ENCODE measurements at regions not wholly inside any gene's neighbourhood (a gene's known extent, or its start where the extent isn't known, plus 50 kb on each side); places are given as distances from the start of the nearest gene placed in this dataset.

DNA sequence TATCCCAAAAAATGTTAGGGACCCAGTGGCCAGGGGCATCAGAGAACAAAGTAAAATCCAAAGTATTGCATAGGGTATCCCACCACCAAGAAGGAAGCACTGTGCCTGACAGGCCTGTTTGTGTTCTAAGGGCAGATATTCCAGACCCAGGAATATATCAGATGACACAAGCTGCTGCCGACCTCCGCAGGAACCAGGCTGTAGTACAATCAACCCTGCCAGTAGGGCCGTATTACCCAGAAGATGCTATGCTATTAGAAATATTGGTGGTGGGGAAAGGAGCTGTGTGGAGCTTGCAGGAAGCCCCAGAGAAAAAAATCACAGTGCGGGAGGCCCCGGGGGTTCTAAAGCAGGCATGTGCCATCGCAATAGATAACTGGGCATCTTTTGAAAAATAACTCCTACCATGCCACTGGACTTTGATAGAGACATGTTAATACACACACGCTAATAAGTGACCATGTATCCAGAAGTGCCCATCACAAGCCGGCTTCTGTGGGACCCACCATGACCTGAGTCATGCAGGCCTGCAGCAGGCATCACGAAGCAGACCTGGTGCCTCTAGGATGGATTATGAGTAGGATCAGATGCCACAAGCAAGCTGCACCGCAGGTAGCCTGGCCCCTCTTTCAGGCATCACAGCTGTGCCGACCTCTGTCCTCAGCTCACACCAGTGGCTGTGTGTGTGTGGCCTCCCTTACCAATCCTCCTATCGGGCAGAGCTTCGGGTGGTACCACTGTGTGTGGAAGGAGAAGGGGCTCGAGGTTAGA is 242.7 kb downstream of the BCL11B start:
- TF ChIP-seq, protein P1, sequence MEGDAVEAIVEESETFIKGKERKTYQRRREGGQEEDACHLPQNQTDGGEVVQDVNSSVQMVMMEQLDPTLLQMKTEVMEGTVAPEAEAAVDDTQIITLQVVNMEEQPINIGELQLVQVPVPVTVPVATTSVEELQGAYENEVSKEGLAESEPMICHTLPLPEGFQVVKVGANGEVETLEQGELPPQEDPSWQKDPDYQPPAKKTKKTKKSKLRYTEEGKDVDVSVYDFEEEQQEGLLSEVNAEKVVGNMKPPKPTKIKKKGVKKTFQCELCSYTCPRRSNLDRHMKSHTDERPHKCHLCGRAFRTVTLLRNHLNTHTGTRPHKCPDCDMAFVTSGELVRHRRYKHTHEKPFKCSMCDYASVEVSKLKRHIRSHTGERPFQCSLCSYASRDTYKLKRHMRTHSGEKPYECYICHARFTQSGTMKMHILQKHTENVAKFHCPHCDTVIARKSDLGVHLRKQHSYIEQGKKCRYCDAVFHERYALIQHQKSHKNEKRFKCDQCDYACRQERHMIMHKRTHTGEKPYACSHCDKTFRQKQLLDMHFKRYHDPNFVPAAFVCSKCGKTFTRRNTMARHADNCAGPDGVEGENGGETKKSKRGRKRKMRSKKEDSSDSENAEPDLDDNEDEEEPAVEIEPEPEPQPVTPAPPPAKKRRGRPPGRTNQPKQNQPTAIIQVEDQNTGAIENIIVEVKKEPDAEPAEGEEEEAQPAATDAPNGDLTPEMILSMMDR (IDR thresholded peaks at IDR 0.05; ENCODE audit: insufficient read depth, low read depth, low read length), result no peak
- no peak overlapping the region for H3K4me3 ChIP-seq (ENCODE audit: low read depth, low read length)
- no peak for DNase-seq (ENCODE audit: low read depth)
- H3K27me3 ChIP-seq (ENCODE audit: control insufficient read depth, insufficient read depth, low read length), result no peaks in the 10 kb centered on the region
- H3K36me3 ChIP-seq (ENCODE audit: control insufficient read depth, insufficient read depth, low read length), result no peaks in the 10 kb centered on the region; the same call in 1 of the 2 replicates
- CTCF ChIA-PET, result no interaction called here
- POLR2A ChIA-PET, result no interaction called here

DNA sequence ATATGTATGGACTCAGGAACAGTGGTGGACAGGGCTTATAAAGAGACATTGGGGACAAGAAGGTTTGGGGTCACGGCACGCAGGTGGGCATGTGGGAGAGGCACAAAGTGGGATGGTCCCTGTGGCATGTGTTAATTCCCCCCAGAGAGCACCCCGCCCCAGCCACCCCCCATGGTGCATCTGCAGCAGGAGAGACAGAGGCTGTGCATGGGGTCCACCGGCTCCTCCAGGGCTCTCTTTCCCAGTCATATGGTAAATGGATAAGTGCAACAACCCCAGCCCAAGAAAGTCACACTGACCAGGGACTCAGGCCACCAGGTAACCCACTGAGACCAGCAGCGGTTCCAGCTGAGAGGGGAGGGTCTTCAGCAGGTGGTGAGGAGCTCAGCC is 242.1 kb downstream of the BCL11B start:
- no peaks in the 10 kb centered on the region; the same call in 1 of the 2 replicates for H3K36me3 ChIP-seq (ENCODE audit: control insufficient read depth, insufficient read depth, low read length)
- H3K27me3 ChIP-seq (ENCODE audit: control insufficient read depth, insufficient read depth, low read length), result no peaks in the 10 kb centered on the region
- no peak overlapping the region for H3K4me3 ChIP-seq (ENCODE audit: low read depth, low read length)
- DNase-seq (ENCODE audit: low read depth), result no peak
- POLR2A ChIA-PET, result no interaction called here
- TF ChIP-seq, protein P1 (IDR thresholded peaks at IDR 0.05; ENCODE audit: insufficient read depth, low read depth, low read length), result no peak
- CTCF ChIA-PET, result no interaction called here

DNA sequence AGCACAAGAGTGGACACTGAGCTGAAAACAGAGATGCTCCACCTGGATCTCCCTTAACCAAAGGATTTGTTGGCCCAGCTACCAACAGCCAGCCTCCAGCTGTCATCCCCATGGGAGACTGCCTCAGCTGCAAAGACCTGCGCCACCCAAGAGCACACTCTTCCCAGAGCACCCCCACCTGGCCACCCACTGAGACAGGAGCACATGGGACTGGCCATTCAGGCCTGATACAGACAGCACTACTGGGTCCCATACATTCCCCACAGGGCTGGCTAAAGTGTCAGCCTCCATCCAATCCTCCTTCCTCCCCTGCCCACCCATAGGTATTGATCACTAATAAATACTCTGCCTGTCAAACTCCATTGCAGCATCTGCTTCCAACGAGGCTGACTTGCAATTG is 241.5 kb downstream of the BCL11B start:
- DNase-seq (ENCODE audit: low read depth), result no peak
- ChIA-PET CTCF (no interaction called here), POLR2A (no interaction called here)
- Histone ChIP-seq H3K27me3 (ENCODE audit: control insufficient read depth, insufficient read depth, low read length) (no peaks in the 10 kb centered on the region), H3K36me3 (ENCODE audit: control insufficient read depth, insufficient read depth, low read length) (no peaks in the 10 kb centered on the region; the same call in 1 of the 2 replicates), H3K4me3 (ENCODE audit: low read depth, low read length) (no peak overlapping the region)
- TF ChIP-seq, protein P1 (IDR thresholded peaks at IDR 0.05; ENCODE audit: insufficient read depth, low read depth, low read length), result no peak

DNA sequence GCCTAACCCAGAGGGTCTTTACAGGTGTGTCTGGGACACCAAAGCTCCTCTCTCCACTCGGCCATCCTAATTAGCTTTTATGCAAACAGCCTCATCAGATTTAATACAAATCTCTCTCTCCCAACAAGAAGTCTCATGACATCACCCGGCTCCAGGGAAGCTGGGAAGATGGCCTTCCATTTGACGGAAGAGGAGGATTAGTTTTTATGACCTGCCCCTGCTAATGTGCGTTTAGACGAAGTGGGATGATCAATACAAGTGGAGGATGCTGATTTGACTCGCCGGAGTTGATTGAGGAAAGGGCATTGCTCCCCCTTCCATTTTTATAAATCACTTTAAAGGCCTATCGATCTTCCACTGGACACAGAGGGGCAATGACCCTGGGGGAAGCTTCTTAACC is 239.2 kb downstream of the BCL11B start:
- Histone ChIP-seq H3K27me3 (ENCODE audit: control insufficient read depth, insufficient read depth, low read length) (no peaks in the 10 kb centered on the region), H3K36me3 (ENCODE audit: control insufficient read depth, insufficient read depth, low read length) (no peaks in the 10 kb centered on the region; the same call in 1 of the 2 replicates), H3K4me3 (ENCODE audit: low read depth, low read length) (no peak overlapping the region)
- ChIA-PET CTCF (no interaction called here), POLR2A (no interaction called here)
- TF ChIP-seq, protein P1 (IDR thresholded peaks at IDR 0.05; ENCODE audit: insufficient read depth, low read depth, low read length), result no peak
- no peak for DNase-seq (ENCODE audit: low read depth)

- no peak for DNase-seq (ENCODE audit: low read depth)
- CTCF ChIA-PET, result no interaction called here
Observed at GRCh38 chr14:99033951-99034350, 238.0 kb downstream of the BCL11B start.

More at GRCh38 chr14:99033951-99034350, 238.0 kb downstream of the BCL11B start:
- Histone ChIP-seq H3K36me3 (ENCODE audit: control insufficient read depth, insufficient read depth, low read length) (no peaks in the 10 kb centered on the region; the same call in 1 of the 2 replicates), H3K4me3 (ENCODE audit: low read depth, low read length) (no peak overlapping the region), H3K27me3 (ENCODE audit: control insufficient read depth, insufficient read depth, low read length) (no peaks in the 10 kb centered on the region)
- TF ChIP-seq, protein P1 (IDR thresholded peaks at IDR 0.05; ENCODE audit: insufficient read depth, low read depth, low read length), result no peak
- POLR2A ChIA-PET, result no interaction called here
